ENCODE measurements at regions not wholly inside any gene's neighbourhood (a gene's known extent, or its start where the extent isn't known, plus 50 kb on each side); places are given as distances from the start of the nearest gene placed in this dataset.

DNA sequence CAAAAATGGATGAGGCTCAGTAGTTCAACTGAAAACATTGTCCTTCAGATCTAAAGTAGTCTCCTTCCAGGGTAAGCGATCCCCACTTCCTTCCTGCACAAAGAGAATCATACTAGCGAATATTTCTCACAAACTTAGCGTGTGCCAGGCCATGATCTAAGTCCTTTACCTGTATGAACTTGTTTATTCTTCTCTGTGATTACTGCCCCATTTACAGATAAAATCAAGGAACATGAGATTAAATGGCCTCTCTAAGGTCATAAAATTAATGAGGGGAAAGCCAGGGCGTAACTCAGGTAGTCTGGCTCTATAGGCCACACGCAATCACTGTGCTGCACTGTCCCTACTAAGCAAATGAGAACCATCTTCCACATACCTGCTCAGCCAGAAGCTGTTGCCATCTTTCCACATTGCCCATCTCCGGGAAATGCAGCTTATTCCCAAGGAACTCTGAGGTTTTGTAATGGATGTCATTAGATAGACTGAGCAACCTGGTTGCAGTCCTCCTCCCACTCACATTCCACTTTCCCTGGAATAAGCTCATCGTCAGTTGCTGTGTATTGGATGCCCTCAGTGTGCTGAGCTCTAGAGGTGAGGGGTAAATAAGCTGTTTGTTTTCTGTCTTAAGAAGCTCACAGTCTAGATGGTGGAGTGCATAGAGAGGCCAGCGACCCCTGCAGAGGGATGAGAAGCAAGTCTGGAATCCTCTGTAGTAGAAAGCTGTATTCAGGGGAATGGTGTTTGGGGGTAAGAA lies 146.3 kb downstream of the SNX19 start:
- TF ChIP-seq, protein P1, sequence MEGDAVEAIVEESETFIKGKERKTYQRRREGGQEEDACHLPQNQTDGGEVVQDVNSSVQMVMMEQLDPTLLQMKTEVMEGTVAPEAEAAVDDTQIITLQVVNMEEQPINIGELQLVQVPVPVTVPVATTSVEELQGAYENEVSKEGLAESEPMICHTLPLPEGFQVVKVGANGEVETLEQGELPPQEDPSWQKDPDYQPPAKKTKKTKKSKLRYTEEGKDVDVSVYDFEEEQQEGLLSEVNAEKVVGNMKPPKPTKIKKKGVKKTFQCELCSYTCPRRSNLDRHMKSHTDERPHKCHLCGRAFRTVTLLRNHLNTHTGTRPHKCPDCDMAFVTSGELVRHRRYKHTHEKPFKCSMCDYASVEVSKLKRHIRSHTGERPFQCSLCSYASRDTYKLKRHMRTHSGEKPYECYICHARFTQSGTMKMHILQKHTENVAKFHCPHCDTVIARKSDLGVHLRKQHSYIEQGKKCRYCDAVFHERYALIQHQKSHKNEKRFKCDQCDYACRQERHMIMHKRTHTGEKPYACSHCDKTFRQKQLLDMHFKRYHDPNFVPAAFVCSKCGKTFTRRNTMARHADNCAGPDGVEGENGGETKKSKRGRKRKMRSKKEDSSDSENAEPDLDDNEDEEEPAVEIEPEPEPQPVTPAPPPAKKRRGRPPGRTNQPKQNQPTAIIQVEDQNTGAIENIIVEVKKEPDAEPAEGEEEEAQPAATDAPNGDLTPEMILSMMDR (IDR thresholded peaks at IDR 0.05; ENCODE audit: borderline replicate concordance, extremely low read depth, low read length, poor library complexity, severe bottlenecking) = no peak
- TF ChIP-seq EZH2 (IDR thresholded peaks at IDR 0.05; ENCODE audit: borderline replicate concordance, low read depth, low read length, severe bottlenecking) = no peak
